ENCODE measurements at regions not wholly inside any gene's neighbourhood (a gene's known extent, or its start where the extent isn't known, plus 50 kb on each side); places are given as distances from the start of the nearest gene placed in this dataset.

DNA sequence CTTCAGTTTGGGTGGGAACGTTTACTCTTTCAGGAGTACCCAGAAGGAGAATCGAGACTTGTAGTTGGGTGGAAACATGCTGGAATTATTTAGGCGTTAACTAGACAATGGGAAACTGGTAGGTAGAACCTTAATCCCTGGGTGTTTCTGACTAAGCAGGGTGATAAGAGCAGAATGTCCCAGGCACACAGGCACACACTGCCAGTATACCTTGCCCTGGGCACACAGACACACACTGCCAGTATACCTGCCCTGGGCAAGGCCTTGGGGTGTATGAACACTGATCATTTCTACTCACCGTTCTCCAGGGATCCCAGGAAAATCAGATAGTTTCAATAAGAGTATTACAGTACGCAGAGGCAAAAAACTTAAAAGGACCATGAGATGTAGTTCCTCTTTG, 115.5 kb downstream of the SNAPC1 start:
- Mint-ChIP-seq H3K9me3 (no peaks in the 10 kb centered on the region), H3K27ac (no peak overlapping the region), H3K36me3 (no peaks in the 10 kb centered on the region), H3K4me3 (no peak overlapping the region), H3K27me3 (peaks cover 49 to 59% of the 10 kb centered on the region in 2 donors), H3K4me1 (no peaks in the 10 kb centered on the region)
- H3K36me3 ChIP-seq (ENCODE audit: control insufficient read depth in 2 of 2, extremely low read depth in 1 of 2, insufficient read depth in 1 of 2, low read length in 1 of 2), result no peaks in the 10 kb centered on the region
- 73% methylated on average over 2 of the region's 5 CpGs for WGBS (ENCODE audit: insufficient coverage)
- ATAC-seq (replicated peaks in 1 of 4), result no peak
- no peaks in the 10 kb centered on the region for H3K9me3 ChIP-seq
- no peak for DNase-seq
- ChIA-PET POLR2A (no interaction called here), CTCF (no interaction called here)
- H3K27me3 ChIP-seq (replicated peaks in 1 of 2; ENCODE audit: control insufficient read depth in 2 of 2, extremely low read depth in 1 of 2, insufficient read depth in 2 of 2, low read length in 1 of 2), result peaks cover 0 to 14% of the 10 kb centered on the region in 2 experiments
- H3K27ac ChIP-seq (ENCODE audit: low read length), result no peak overlapping the region
- H3K4me3 ChIP-seq (ENCODE audit: control insufficient read depth in 1 of 2, extremely low read depth in 1 of 2, low read length in 1 of 2), result no peak overlapping the region
- no peaks in the 10 kb centered on the region for H3K4me1 ChIP-seq (ENCODE audit: control insufficient read depth in 1 of 2, extremely low read depth in 1 of 2, insufficient read depth in 2 of 2, low read length in 2 of 2)

DNA sequence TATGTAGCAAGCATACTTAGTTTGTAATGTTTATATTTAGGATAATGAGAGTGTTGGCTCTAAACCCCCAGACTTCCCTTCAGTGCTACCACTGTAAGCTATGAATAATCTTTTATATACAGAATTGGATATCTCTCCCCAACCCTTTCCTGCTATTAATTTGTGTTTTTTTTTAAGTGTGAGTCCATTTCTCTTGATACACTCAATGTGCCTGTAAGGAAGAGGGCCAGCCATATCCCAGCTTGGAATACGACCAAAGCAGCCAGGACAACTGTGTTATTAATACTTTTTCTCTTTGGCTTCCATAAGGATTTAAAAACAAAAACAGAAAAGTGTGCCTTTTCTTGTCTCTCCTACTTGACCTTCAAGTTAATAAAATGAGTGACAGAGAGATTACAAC, 116.7 kb downstream of the SNAPC1 start:
- Mint-ChIP-seq H3K4me3 (no peak overlapping the region), H3K27ac (no peak overlapping the region), H3K36me3 (no peaks in the 10 kb centered on the region), H3K27me3 (peaks cover 49 to 59% of the 10 kb centered on the region in 2 donors), H3K9me3 (no peaks in the 10 kb centered on the region), H3K4me1 (no peaks in the 10 kb centered on the region)
- H3K9me3 ChIP-seq, result no peaks in the 10 kb centered on the region
- no peak overlapping the region for H3K27ac ChIP-seq (ENCODE audit: low read length)
- ChIA-PET CTCF (no interaction called here), POLR2A (interaction anchor here in 1 of 2 donors (0.8 kb wide), 1 partner anchor 18 kb away, joined by 3 read pairs; no protein-coding TSS in a partner anchor)
- DNase-seq, result no peak
- WGBS (ENCODE audit: insufficient coverage), result no CpG with 5 or more reads among the region's 1 CpG
- no peak for ATAC-seq (replicated peaks in 1 of 4)
- no peaks in the 10 kb centered on the region for H3K36me3 ChIP-seq (ENCODE audit: control insufficient read depth in 2 of 2, extremely low read depth in 1 of 2, insufficient read depth in 1 of 2, low read length in 1 of 2)
- H3K27me3 ChIP-seq (replicated peaks in 1 of 2; ENCODE audit: control insufficient read depth in 2 of 2, extremely low read depth in 1 of 2, insufficient read depth in 2 of 2, low read length in 1 of 2), result peaks cover 0 to 17% of the 10 kb centered on the region in 2 experiments
- no peaks in the 10 kb centered on the region for H3K4me1 ChIP-seq (ENCODE audit: control insufficient read depth in 1 of 2, extremely low read depth in 1 of 2, insufficient read depth in 2 of 2, low read length in 2 of 2)
- H3K4me3 ChIP-seq (ENCODE audit: control insufficient read depth in 1 of 2, extremely low read depth in 1 of 2, low read length in 1 of 2), result no peak overlapping the region

DNA sequence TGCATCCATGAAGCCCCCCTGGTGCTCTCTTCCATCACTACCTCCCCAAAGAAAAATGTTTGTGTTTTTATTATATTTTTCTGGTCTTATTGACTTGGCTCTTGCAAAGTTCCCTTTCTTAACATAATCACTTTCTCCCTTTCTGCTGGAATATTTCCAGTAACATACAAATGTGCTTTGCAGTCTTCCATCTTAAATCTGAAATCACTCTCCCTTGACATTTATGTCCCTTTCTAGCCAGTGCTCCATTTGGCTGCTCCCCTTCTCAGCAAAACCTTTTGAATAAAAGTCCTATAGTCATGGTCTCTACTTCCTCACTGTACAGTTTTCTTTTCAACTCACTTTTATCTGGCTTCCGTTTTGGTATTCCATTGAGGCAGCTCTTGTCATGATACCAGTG, 118.8 kb downstream of the SNAPC1 start:
- POLR2A ChIA-PET, result interaction anchor here in 1 of 2 donors (0.6 kb wide), 1 partner anchor 10 kb away, joined by 8 read pairs; no protein-coding TSS in a partner anchor
- Histone ChIP-seq H3K4me3 (ENCODE audit: control insufficient read depth in 1 of 2, extremely low read depth in 1 of 2, low read length in 1 of 2) (no peak overlapping the region), H3K9me3 (no peaks in the 10 kb centered on the region), H3K27me3 (replicated peaks in 1 of 2; ENCODE audit: control insufficient read depth in 2 of 2, extremely low read depth in 1 of 2, insufficient read depth in 2 of 2, low read length in 1 of 2) (peaks cover 0 to 14% of the 10 kb centered on the region in 2 experiments), H3K36me3 (ENCODE audit: control insufficient read depth in 2 of 2, extremely low read depth in 1 of 2, insufficient read depth in 1 of 2, low read length in 1 of 2) (no peaks in the 10 kb centered on the region), H3K4me1 (ENCODE audit: control insufficient read depth in 1 of 2, extremely low read depth in 1 of 2, insufficient read depth in 2 of 2, low read length in 2 of 2) (no peaks in the 10 kb centered on the region), H3K27ac (ENCODE audit: low read length) (no peak overlapping the region)
- CTCF ChIA-PET, result no interaction called here
- DNase-seq (no peak), ATAC-seq (replicated peaks in 1 of 4) (no peak)
- H3K36me3 Mint-ChIP-seq, result no peaks in the 10 kb centered on the region
- WGBS (ENCODE audit: insufficient coverage), result no CpG with 5 or more reads among the region's 1 CpG
- peaks cover 37 to 48% of the 10 kb centered on the region in 2 donors for H3K27me3 Mint-ChIP-seq
- H3K9me3 Mint-ChIP-seq, result no peaks in the 10 kb centered on the region
- no peak overlapping the region for H3K4me3 Mint-ChIP-seq
- no peaks in the 10 kb centered on the region for H3K4me1 Mint-ChIP-seq
- H3K27ac Mint-ChIP-seq, result no peak overlapping the region

DNA sequence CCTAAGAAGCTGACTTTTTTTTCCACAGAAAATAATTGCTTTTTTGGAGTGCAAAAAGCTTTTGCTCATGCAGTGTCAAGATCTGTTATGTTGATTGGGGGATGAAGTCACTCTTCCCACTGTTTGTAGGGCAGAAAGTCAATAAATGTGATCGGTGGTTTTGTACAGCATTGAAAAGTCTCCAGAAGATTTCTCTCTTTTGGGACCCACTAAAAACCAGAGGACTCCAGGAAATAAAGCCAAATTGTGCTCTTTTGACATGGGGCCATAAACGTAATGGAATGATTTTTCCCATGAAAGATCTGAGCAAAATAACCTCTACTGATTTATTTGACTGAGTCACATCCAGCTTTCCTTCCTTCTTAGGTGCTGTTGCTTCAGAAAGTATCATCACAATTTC, 122.5 kb downstream of the SNAPC1 start:
- peaks cover 22 to 31% of the 10 kb centered on the region in 2 donors for H3K27me3 Mint-ChIP-seq
- no peaks in the 10 kb centered on the region for H3K9me3 ChIP-seq
- no CpG with 5 or more reads among the region's 2 CpGs for WGBS (ENCODE audit: insufficient coverage)

DNA sequence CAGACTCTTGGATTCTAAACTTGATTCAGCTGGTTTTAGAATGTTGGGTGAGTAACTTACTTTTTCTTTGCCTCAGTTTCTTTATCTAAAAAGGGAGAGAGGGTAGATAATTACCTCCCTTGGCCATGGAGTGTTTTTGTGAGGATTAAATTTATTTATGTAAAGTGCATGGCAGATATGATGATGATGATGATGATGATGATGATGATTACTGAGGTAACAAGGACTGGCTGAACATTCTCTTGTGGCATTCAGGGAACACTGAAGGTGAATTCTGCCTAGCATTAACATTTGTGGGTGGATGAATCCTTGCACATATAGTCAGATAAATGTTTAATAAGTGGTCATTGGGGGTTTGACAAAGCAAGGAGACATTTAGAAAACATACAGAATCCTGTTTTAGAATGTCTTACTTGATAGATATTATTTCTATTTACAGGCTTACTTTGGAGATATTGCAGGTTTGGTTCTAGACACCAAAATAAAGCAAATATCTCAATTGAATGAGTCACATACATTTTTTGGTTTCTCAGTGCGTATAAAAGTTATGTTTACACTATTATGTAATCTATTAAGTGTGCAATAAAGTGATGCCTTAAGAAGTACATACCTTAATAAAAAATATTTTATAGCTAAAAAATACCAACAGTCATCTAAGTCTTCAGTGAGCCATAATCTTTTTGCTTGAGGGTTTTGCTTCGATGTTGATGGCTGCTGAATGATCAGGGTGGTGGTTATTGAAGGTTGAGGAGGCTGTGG, 123.2 kb downstream of the SNAPC1 start:
- WGBS (ENCODE audit: insufficient coverage), result 100% methylated on average over 1 of the region's 2 CpGs
- H3K27ac ChIP-seq (ENCODE audit: low read length), result no peak overlapping the region
- no peak overlapping the region for H3K27ac Mint-ChIP-seq
- H3K4me1 ChIP-seq (ENCODE audit: control insufficient read depth in 1 of 2, extremely low read depth in 1 of 2, insufficient read depth in 2 of 2, low read length in 2 of 2), result peaks cover 2 to 10% of the 10 kb centered on the region in 2 experiments
- peaks cover 11 to 15% (median 13%) of the 10 kb centered on the region in 3 donors for H3K4me1 Mint-ChIP-seq
- H3K4me3 Mint-ChIP-seq, result no peak overlapping the region
- H3K9me3 ChIP-seq, result no peaks in the 10 kb centered on the region
- H3K27me3 ChIP-seq (replicated peaks in 1 of 2; ENCODE audit: control insufficient read depth in 2 of 2, extremely low read depth in 1 of 2, insufficient read depth in 2 of 2, low read length in 1 of 2), result peaks cover 0 to 3% of the 10 kb centered on the region in 2 experiments
- DNase-seq (no peak), ATAC-seq (replicated peaks in 1 of 4) (no peak)
- H3K9me3 Mint-ChIP-seq, result no peaks in the 10 kb centered on the region
- H3K27me3 Mint-ChIP-seq, result peaks cover 19 to 25% of the 10 kb centered on the region in 2 donors
- H3K4me3 ChIP-seq (ENCODE audit: control insufficient read depth in 1 of 2, extremely low read depth in 1 of 2, low read length in 1 of 2), result no peak overlapping the region
- ChIA-PET CTCF (interaction anchor here in 1 of 2 donors (0.7 kb wide), 2 partner anchors 20 to 42 kb away, joined by 4 to 6 read pairs; no protein-coding TSS in a partner anchor), POLR2A (no interaction called here)
- no peaks in the 10 kb centered on the region for H3K36me3 ChIP-seq (ENCODE audit: control insufficient read depth in 2 of 2, extremely low read depth in 1 of 2, insufficient read depth in 1 of 2, low read length in 1 of 2)
- H3K36me3 Mint-ChIP-seq, result no peaks in the 10 kb centered on the region

More for the DNA sequence above, 122.5 kb downstream of the SNAPC1 start:
- Histone ChIP-seq H3K36me3 (ENCODE audit: control insufficient read depth in 2 of 2, extremely low read depth in 1 of 2, insufficient read depth in 1 of 2, low read length in 1 of 2) (no peaks in the 10 kb centered on the region), H3K27ac (ENCODE audit: low read length) (no peak overlapping the region), H3K27me3 (replicated peaks in 1 of 2; ENCODE audit: control insufficient read depth in 2 of 2, extremely low read depth in 1 of 2, insufficient read depth in 2 of 2, low read length in 1 of 2) (peaks cover 0 to 3% of the 10 kb centered on the region in 2 experiments), H3K4me1 (ENCODE audit: control insufficient read depth in 1 of 2, extremely low read depth in 1 of 2, insufficient read depth in 2 of 2, low read length in 2 of 2) (peaks cover 0 to 4% of the 10 kb centered on the region in 2 experiments), H3K4me3 (ENCODE audit: control insufficient read depth in 1 of 2, extremely low read depth in 1 of 2, low read length in 1 of 2) (no peak overlapping the region)
- Mint-ChIP-seq H3K27ac (no peak overlapping the region), H3K4me3 (no peak overlapping the region), H3K4me1 (peaks cover 4 to 9% (median 7%) of the 10 kb centered on the region in 3 donors), H3K9me3 (no peaks in the 10 kb centered on the region), H3K36me3 (no peaks in the 10 kb centered on the region)
- ATAC-seq (replicated peaks in 1 of 4), result no peak
- POLR2A ChIA-PET, result no interaction called here
- DNase-seq, result no peak
- CTCF ChIA-PET, result no interaction called here

DNA sequence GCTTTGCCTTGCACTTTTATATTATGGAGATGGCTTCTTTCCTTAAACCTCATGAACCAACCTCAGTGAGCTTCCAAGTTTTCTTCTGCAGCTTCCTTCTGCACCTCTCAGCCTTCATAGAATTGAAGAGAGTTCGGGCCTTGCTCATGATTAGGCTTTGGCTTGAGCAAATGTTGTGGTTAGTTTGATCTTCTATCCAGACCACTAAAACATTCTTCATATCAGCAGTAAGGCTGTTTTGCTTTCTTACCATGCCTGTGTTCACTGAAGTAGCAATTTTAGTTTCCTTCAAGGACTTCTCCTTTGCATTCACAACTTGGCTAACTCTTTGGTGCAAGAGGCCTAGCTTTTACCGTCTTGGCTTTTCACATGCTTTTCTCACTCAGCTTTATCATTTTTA, 125.4 kb downstream of the SNAPC1 start:
- H3K27me3 ChIP-seq (replicated peaks in 1 of 2; ENCODE audit: control insufficient read depth in 2 of 2, extremely low read depth in 1 of 2, insufficient read depth in 2 of 2, low read length in 1 of 2), result peaks cover 0 to 7% of the 10 kb centered on the region in 2 experiments
- POLR2A ChIA-PET, result no interaction called here
- H3K4me3 ChIP-seq (ENCODE audit: control insufficient read depth in 1 of 2, extremely low read depth in 1 of 2, low read length in 1 of 2), result no peak overlapping the region
- H3K4me1 ChIP-seq (ENCODE audit: control insufficient read depth in 1 of 2, extremely low read depth in 1 of 2, insufficient read depth in 2 of 2, low read length in 2 of 2), result peaks cover 2 to 10% of the 10 kb centered on the region in 2 experiments
- peaks cover 8 to 13% of the 10 kb centered on the region in 2 donors for H3K27me3 Mint-ChIP-seq
- H3K36me3 ChIP-seq (ENCODE audit: control insufficient read depth in 2 of 2, extremely low read depth in 1 of 2, insufficient read depth in 1 of 2, low read length in 1 of 2), result no peaks in the 10 kb centered on the region
- H3K4me3 Mint-ChIP-seq, result no peak overlapping the region
- no peak overlapping the region for H3K27ac Mint-ChIP-seq
- CTCF ChIA-PET, result interaction anchor here (0.7 to 1.3 kb wide), 3 partner anchors 239 to 1847 kb away, joined by 3 read pairs; no protein-coding TSS in a partner anchor
- no peaks in the 10 kb centered on the region for H3K9me3 Mint-ChIP-seq
- ATAC-seq (replicated peaks in 1 of 4) (no peak), DNase-seq (no peak)
- H3K4me1 Mint-ChIP-seq, result peaks cover 14 to 23% (median 16%) of the 10 kb centered on the region in 3 donors
- H3K9me3 ChIP-seq, result no peaks in the 10 kb centered on the region
- WGBS (ENCODE audit: insufficient coverage), result no CpG with 5 or more reads among the region's 2 CpGs
- H3K27ac ChIP-seq (ENCODE audit: low read length), result no peak overlapping the region
- H3K36me3 Mint-ChIP-seq, result no peaks in the 10 kb centered on the region
